Tibial nerve (tissue), 4 donors: ENCODE measurements at regions not wholly inside any gene's neighbourhood (a gene's known extent, or its start where the extent isn't known, plus 50 kb on each side); places are given as distances from the start of the nearest gene placed in this dataset.

Source experiments
- CTCF ChIP-seq, 5 experiments: fragments of 200-600 bp in 3 of 5; fragments of 450-650 bp in 2 of 5; sonication (generic) in 3 of 5; IDR thresholded peaks; one replicate each; pipeline ENCODE4 v1.5.1; 2016 to 2019; ENCODE audit warnings: antibody characterized with exemption in 5 of 5, mild to moderate bottlenecking in 3 of 5, moderate library complexity in 2 of 5
- EP300 ChIP-seq, 2 donors: sonication (generic); formaldehyde crosslinking; IDR thresholded peaks; one replicate each; pipeline ENCODE4 v1.6.1; 2017; ENCODE audit warnings: antibody characterized with exemption in 2 of 2, mild to moderate bottlenecking in 1 of 2
- POLR2A ChIP-seq, 2 donors: fragments of 450-650 bp; IDR thresholded peaks; one replicate each; pipeline ENCODE4 v1.6.1; 2017; ENCODE audit warnings: antibody characterized with exemption in 2 of 2, mild to moderate bottlenecking in 2 of 2, moderate library complexity in 2 of 2

GRCh38 chr17:71703701-71704100 lies 417.1 kb upstream of the SOX9 start:
- TF ChIP-seq CTCF (IDR thresholded peaks at IDR 0.05) (no peak), POLR2A (IDR thresholded peaks at IDR 0.05) (no peak), EP300 (IDR thresholded peaks at IDR 0.05) (no peak)
